SK-N-SH treated with all-trans-retinoic acid at 6 μM for 48 hours (cell line): ENCODE measurements at regions not wholly inside any gene's neighbourhood (a gene's known extent, or its start where the extent isn't known, plus 50 kb on each side); places are given as distances from the start of the nearest gene placed in this dataset.

ENCODE experiments used
- ESRRG ChIP-seq: fragments of 250-450 bp; sonication (Bioruptor Pico); IDR thresholded peaks from 2 replicates; pipeline ENCODE4 v1.6.1; 2021; ENCODE audit warnings: mild to moderate bottlenecking
- GLIS3 ChIP-seq: fragments of 250-450 bp; sonication (Bioruptor Pico); IDR thresholded peaks from 2 replicates; pipeline ENCODE4 v1.5.0; 2020; ENCODE audit warnings: mild to moderate bottlenecking, moderate library complexity
- RARB ChIP-seq: fragments of 250-450 bp; sonication (Bioruptor Pico); IDR thresholded peaks from 2 replicates; pipeline ENCODE4 v1.8.0; 2021; ENCODE audit warnings: mild to moderate bottlenecking, moderate library complexity
- TOX ChIP-seq: fragments of 250-450 bp; sonication (Bioruptor Pico); IDR thresholded peaks from 2 replicates; pipeline ENCODE4 v1.8.0; 2021; ENCODE audit warnings: mild to moderate bottlenecking, moderate library complexity, borderline replicate concordance
- ZC3H10 ChIP-seq: fragments of 250-450 bp; sonication (Bioruptor Pico); IDR thresholded peaks from 2 replicates; pipeline ENCODE4 v1.5.1; 2021; ENCODE audit warnings: mild to moderate bottlenecking, moderate library complexity
- ZNF565 ChIP-seq: fragments of 450-650 bp; formaldehyde crosslinking; conservative IDR thresholded peaks from 2 replicates; pipeline ENCODE4 v1.5.0; 2020; ENCODE audit warnings: low read depth, mild to moderate bottlenecking, moderate library complexity
- TF ChIP-seq, protein P1 (sequence below): fragments of 250-450 bp; sonication (Bioruptor Pico); IDR thresholded peaks from 2 replicates; pipeline ENCODE4 v1.5.0; 2020; ENCODE audit warnings: mild to moderate bottlenecking, moderate library complexity

DNA sequence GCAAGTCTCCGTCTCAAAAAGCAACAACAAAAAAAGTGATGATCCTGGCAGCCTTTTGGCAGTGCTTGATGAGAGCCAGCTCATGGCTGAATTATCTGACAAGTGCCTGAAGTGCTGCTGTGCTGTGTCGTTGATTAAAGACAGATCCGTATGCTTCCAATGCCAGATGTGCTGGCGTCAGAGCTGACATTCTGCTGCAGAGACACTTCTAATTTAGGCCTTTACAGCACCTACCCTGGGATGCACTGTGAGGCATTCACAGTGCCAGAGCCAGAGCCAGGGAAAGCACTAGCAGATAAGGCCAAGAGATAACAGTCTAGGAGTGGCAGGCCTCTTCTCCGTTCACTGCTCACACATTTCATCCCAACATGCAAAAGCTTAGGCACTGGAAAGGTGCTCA, 995.5 kb downstream of the RAB28 start:
- TF ChIP-seq ESRRG, result no peak
- TF ChIP-seq ZNF565, result no peak
- TF ChIP-seq RARB, result no peak
- TF ChIP-seq, protein P1, sequence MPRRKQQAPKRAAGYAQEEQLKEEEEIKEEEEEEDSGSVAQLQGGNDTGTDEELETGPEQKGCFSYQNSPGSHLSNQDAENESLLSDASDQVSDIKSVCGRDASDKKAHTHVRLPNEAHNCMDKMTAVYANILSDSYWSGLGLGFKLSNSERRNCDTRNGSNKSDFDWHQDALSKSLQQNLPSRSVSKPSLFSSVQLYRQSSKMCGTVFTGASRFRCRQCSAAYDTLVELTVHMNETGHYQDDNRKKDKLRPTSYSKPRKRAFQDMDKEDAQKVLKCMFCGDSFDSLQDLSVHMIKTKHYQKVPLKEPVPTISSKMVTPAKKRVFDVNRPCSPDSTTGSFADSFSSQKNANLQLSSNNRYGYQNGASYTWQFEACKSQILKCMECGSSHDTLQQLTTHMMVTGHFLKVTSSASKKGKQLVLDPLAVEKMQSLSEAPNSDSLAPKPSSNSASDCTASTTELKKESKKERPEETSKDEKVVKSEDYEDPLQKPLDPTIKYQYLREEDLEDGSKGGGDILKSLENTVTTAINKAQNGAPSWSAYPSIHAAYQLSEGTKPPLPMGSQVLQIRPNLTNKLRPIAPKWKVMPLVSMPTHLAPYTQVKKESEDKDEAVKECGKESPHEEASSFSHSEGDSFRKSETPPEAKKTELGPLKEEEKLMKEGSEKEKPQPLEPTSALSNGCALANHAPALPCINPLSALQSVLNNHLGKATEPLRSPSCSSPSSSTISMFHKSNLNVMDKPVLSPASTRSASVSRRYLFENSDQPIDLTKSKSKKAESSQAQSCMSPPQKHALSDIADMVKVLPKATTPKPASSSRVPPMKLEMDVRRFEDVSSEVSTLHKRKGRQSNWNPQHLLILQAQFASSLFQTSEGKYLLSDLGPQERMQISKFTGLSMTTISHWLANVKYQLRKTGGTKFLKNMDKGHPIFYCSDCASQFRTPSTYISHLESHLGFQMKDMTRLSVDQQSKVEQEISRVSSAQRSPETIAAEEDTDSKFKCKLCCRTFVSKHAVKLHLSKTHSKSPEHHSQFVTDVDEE (CRISPR knock-in tag), result no peak
- no peak for TF ChIP-seq ZC3H10 (CRISPR knock-in tag)
- TF ChIP-seq GLIS3 (CRISPR knock-in tag), result no peak
- no peak for TF ChIP-seq TOX
